Prostate gland (tissue), 2 donors: ENCODE measurements at regions not wholly inside any gene's neighbourhood (a gene's known extent, or its start where the extent isn't known, plus 50 kb on each side); places are given as distances from the start of the nearest gene placed in this dataset.

ENCODE experiments used
- DNase-seq: peaks from one replicate; pipeline ENCODE4 v3.0.0-alpha.2; 2019; ENCODE audit warnings: low spot score
- H3K27ac ChIP-seq, 2 donors: fragments of 200-600 bp; sonication (generic); 2 replicates each; pipeline ENCODE4 v1.5.1; 2017 to 2019
- H3K27me3 ChIP-seq: fragments of 200-600 bp; sonication (generic); replicated peaks from 2 replicates; pipeline ENCODE4 v1.5.1; 2019; ENCODE audit not compliant: insufficient read depth
- H3K36me3 ChIP-seq, 2 donors: fragments of 200-600 bp; sonication (generic); 1 replicate in 1 of 2; 2 replicates in 1 of 2; pipeline versions ENCODE4 v1.5.1 to v1.8.1; 2017 to 2019
- H3K4me1 ChIP-seq: fragments of 200-600 bp; sonication (generic); replicated peaks from 2 replicates; pipeline ENCODE4 v1.5.1; 2019
- H3K4me3 ChIP-seq, 2 donors: fragments of 200-600 bp; sonication (generic); 2 replicates each; pipeline ENCODE4 v1.5.1; 2017 to 2019
- H3K9me3 ChIP-seq: fragments of 200-600 bp; sonication (generic); 2 replicates; pipeline ENCODE4 v1.5.1; 2017
- CTCF ChIP-seq, 4 experiments: fragments of 200-600 bp in 2 of 4; fragments of 450-650 bp in 2 of 4; sonication (generic) in 2 of 4; IDR thresholded peaks; 1 replicate in 3 of 4; 2 replicates in 1 of 4; pipeline ENCODE4 v1.5.1; 2016 to 2019; ENCODE audit warnings: antibody characterized with exemption in 4 of 4, mild to moderate bottlenecking in 2 of 4, moderate library complexity in 2 of 4
- POLR2A ChIP-seq: fragments of 450-650 bp; IDR thresholded peaks from one replicate; pipeline ENCODE4 v1.6.1; 2016; ENCODE audit warnings: antibody characterized with exemption, mild to moderate bottlenecking
- POLR2AphosphoS5 ChIP-seq: sonication (generic); formaldehyde crosslinking; IDR thresholded peaks from one replicate; pipeline ENCODE4 v1.6.1; 2017; ENCODE audit warnings: antibody characterized with exemption
- WGBS: methylation state at CpG from one replicate; pipeline ENCODE4 v1.1.5; 2018; 5-methylcytosine and 5-hydroxymethylcytosine counted together
- intact Hi-C: fragments of 100-400 bp; cut with DNase I; formaldehyde crosslinking; loops from one replicate; pipeline ENCODE4 v1.14.2; 2022

DNA sequence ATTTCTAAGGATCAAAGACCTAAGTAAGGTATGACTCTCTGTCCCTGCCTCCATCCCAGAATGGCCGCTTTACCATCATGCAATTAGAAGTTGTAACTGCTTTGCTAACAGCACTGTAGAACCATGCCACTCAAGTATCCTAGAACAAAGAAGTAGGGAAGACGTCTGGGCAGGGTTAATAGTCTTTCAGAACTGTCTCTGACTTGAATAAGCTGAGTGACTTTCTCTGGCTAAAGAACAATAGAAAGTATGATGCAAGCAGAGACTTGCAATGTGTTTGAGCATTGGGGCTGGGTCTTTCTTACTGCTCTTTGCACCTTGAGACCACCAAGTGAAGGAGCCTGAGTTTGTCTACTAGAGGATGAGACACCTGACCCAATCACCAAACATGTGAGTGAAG is 279.6 kb upstream of the JAG1 start:
- Histone ChIP-seq H3K27ac (no peak overlapping the region), H3K27me3 (no peaks in the 10 kb centered on the region), H3K9me3 (no peaks in the 10 kb centered on the region), H3K4me3 (no peak overlapping the region), H3K4me1 (no peaks in the 10 kb centered on the region), H3K36me3 (no peaks in the 10 kb centered on the region)
- 67% methylated on average over 2 of the region's 2 CpGs for WGBS
- intact Hi-C loops = no loop called here
- no peak for TF ChIP-seq POLR2AphosphoS5
- no peak for TF ChIP-seq POLR2A
- TF ChIP-seq CTCF (IDR thresholded peaks at IDR 0.05) = no peak
- no peak for DNase-seq

DNA sequence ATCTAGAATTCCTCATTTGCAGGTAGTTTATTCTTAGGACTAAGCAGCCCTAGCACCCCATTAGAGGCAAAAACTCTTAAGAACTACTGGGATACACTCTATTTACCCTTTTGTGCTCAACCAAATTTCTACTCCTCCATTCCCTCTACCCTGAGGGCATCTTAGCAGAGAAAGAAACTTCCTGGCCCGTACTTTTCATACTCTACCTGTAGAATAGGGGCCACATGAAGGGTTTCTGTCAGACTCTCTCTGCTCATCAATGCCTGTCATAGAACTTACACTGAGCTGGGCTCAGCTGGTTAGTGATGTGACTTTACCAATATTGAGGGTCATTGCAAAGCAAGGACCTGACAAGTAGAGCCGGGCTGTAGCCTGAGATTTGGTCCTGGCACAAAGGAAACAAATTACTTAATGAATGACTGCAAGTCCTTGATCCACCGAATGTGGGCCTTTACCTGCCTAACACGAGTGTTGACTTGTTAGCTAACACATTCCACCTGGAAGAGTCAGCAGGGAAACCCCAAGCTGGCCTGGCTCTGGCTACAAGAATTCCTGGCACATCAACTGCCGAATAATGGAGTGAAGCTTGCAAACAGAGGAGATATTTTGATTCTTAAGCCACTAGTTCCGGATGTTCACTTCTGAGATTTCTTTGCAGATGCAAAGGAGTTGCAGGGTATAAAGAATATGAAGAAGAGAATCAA is 280.5 kb upstream of the JAG1 start:
- TF ChIP-seq CTCF (IDR thresholded peaks at IDR 0.05) = no peak
- TF ChIP-seq POLR2A = no peak
- peak; percentile 85 for TF ChIP-seq POLR2AphosphoS5
- intact Hi-C loops = no loop called here
- H3K9me3 ChIP-seq = no peaks in the 10 kb centered on the region
- H3K27ac ChIP-seq = peak overlapping the region in 1 of 2 donors; percentile 23
- no peaks in the 10 kb centered on the region for H3K4me1 ChIP-seq
- peak; percentile 82 for DNase-seq
- H3K36me3 ChIP-seq = no peaks in the 10 kb centered on the region
- no peaks in the 10 kb centered on the region for H3K27me3 ChIP-seq
- H3K4me3 ChIP-seq = no peak overlapping the region
- WGBS = 27% methylated on average over 6 of the region's 6 CpGs

GRCh38 chr20:10954908-10955580 is 281.2 kb upstream of the JAG1 start:
- WGBS = 89% methylated on average over 3 of the region's 3 CpGs
- no peaks in the 10 kb centered on the region for H3K36me3 ChIP-seq
- H3K4me3 ChIP-seq = no peak overlapping the region
- no peak for TF ChIP-seq POLR2AphosphoS5
- TF ChIP-seq POLR2A = no peak
- no peak for TF ChIP-seq CTCF (IDR thresholded peaks at IDR 0.05)
- H3K4me1 ChIP-seq = no peaks in the 10 kb centered on the region
- intact Hi-C loops = no loop called here
- no peak for DNase-seq
- H3K9me3 ChIP-seq = no peaks in the 10 kb centered on the region
- no peak overlapping the region for H3K27ac ChIP-seq
- H3K27me3 ChIP-seq = no peaks in the 10 kb centered on the region

GRCh38 chr20:10958279-10958678 is 284.5 kb upstream of the JAG1 start:
- intact Hi-C loops = no loop called here
- WGBS = 83% methylated on average over 3 of the region's 3 CpGs
- H3K36me3 ChIP-seq = no peaks in the 10 kb centered on the region
- H3K27ac ChIP-seq = no peak overlapping the region
- TF ChIP-seq CTCF (IDR thresholded peaks at IDR 0.05) (no peak), POLR2AphosphoS5 (no peak), POLR2A (no peak)
- no peak overlapping the region for H3K4me3 ChIP-seq
- no peaks in the 10 kb centered on the region for H3K9me3 ChIP-seq
- no peaks in the 10 kb centered on the region for H3K4me1 ChIP-seq
- no peaks in the 10 kb centered on the region for H3K27me3 ChIP-seq
- DNase-seq = no peak

GRCh38 chr20:10960416-10960815 is 286.6 kb upstream of the JAG1 start:
- intact Hi-C loops = no loop called here
- WGBS = 97% methylated on average over 2 of the region's 2 CpGs

More at GRCh38 chr20:10960416-10960815, 286.6 kb upstream of the JAG1 start:
- Histone ChIP-seq H3K4me1 (no peaks in the 10 kb centered on the region), H3K27me3 (no peaks in the 10 kb centered on the region), H3K27ac (no peak overlapping the region), H3K4me3 (no peak overlapping the region), H3K9me3 (no peaks in the 10 kb centered on the region), H3K36me3 (no peaks in the 10 kb centered on the region)
- no peak for DNase-seq
- TF ChIP-seq CTCF (IDR thresholded peaks at IDR 0.05) (no peak), POLR2AphosphoS5 (no peak), POLR2A (no peak)
